ENCODE measurements at regions not wholly inside any gene's neighbourhood (a gene's known extent, or its start where the extent isn't known, plus 50 kb on each side); places are given as distances from the start of the nearest gene placed in this dataset.

DNA sequence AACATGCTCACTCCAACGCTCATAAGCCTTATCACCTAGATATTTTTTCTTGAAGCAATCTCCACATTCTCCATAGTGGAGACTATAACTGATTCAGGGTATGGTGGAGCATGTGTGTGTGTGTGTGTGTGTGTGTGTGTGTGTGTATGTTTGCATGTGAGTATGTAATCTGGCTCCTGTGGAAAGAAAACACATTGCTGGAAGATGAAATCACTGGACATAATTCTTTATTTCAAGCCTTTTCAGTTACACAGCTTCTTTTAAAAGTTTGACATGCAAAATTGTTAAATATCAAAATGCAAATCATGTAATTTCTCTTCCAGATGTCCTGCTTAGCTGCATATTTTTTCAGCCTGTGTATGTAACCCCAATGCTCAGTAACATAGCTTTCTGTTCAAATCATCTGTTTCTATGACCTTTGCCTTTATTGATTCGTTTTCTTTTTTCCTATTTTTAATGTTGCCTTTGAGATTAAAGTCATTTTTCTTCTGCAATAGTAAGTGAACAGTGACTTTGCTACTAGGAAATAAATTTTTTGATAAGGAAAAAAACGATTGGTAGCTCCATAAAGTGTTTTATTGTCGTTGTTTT lies 80.5 kb upstream of the BTG1 start:
- H3K4ac ChIP-seq (ENCODE audit: low read depth, low read length), result no peak overlapping the region
- no peak overlapping the region for H2BK120ac ChIP-seq (ENCODE audit: low read depth, low read length)
- no peaks in the 10 kb centered on the region for H3K36me3 ChIP-seq (ENCODE audit: control insufficient read depth, insufficient read depth, low read length)
- H4K8ac ChIP-seq (ENCODE audit: low read depth, low read length), result no peak overlapping the region
- no peak overlapping the region for H4K5ac ChIP-seq (ENCODE audit: low read length)
- H2AK5ac ChIP-seq (ENCODE audit: low read length), result no peak overlapping the region
- WGBS (ENCODE audit: extremely low coverage, insufficient coverage, low lambda C conversion rate), result no CpG with 5 or more reads among the region's 4 CpGs
- no peak overlapping the region for H3K18ac ChIP-seq (ENCODE audit: low read length)
- H3K56ac ChIP-seq (ENCODE audit: low read length), result no peak overlapping the region
- H2BK5ac ChIP-seq (ENCODE audit: low read length), result no peak overlapping the region
- no peak overlapping the region for H3K4me3 ChIP-seq (ENCODE audit: low read length)
- H3K4me1 ChIP-seq (ENCODE audit: control insufficient read depth, low read depth, low read length), result no peaks in the 10 kb centered on the region
- H3K27me3 ChIP-seq (ENCODE audit: insufficient read depth, low read length, poor library complexity), result no peaks in the 10 kb centered on the region
- H3K79me1 ChIP-seq (ENCODE audit: low read length), result no peaks in the 10 kb centered on the region
- H3K4me2 ChIP-seq (ENCODE audit: low read length), result no peak overlapping the region
- H2BK15ac ChIP-seq (replicated peaks; ENCODE audit: low read depth), result no peak overlapping the region
- H3K23ac ChIP-seq (ENCODE audit: low read length), result no peak overlapping the region
- no peak overlapping the region for H3K27ac ChIP-seq (ENCODE audit: low read depth, low read length)
- no peak for DNase-seq
- no peak overlapping the region for H3K9ac ChIP-seq (ENCODE audit: low read length)
- H3K79me2 ChIP-seq (ENCODE audit: control insufficient read depth, insufficient read depth, low read length), result no peaks in the 10 kb centered on the region

DNA sequence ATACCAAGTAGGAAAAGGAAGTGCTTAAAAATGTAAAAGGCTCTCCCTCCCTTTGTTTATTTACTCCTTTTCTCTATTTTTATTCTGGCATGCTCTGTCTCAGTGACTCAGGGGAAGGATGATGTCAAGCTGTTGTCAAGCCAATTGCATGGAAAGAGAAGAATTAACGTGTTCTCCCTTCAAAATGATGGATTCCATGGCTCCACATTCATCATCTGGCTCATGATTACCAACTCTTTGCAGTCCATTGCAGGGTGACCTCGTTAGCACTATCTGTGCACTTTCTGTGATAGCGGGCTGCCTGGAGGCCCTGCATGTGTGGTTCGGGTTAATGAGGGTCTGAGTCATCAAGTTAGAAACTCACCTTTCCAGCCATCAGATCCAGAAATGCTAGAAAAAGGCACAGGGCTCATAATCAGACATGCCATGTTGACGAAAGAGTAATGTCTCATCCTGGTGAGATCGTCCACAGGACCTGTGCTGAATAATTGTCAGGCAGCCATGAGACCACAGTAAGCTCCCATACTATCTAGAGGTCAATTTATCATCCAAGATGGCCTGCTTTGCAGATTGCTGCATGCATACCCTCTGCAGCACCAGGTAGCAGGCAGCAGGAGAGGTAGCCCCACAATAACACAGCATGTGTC lies 79.2 kb upstream of the BTG1 start:
- H3K79me1 ChIP-seq (ENCODE audit: low read length), result no peaks in the 10 kb centered on the region
- no peak overlapping the region for H3K27ac ChIP-seq (ENCODE audit: low read depth, low read length)
- H3K4me2 ChIP-seq (ENCODE audit: low read length), result no peak overlapping the region
- H4K8ac ChIP-seq (ENCODE audit: low read depth, low read length), result no peak overlapping the region
- no peak overlapping the region for H2BK5ac ChIP-seq (ENCODE audit: low read length)
- DNase-seq, result peak; percentile 31
- H3K18ac ChIP-seq (ENCODE audit: low read length), result no peak overlapping the region
- H3K9ac ChIP-seq (ENCODE audit: low read length), result no peak overlapping the region
- no peak overlapping the region for H3K4ac ChIP-seq (ENCODE audit: low read depth, low read length)
- H2BK120ac ChIP-seq (ENCODE audit: low read depth, low read length), result no peak overlapping the region
- no peaks in the 10 kb centered on the region for H3K27me3 ChIP-seq (ENCODE audit: insufficient read depth, low read length, poor library complexity)
- H3K23ac ChIP-seq (ENCODE audit: low read length), result no peak overlapping the region
- H2AK5ac ChIP-seq (ENCODE audit: low read length), result no peak overlapping the region
- H3K4me1 ChIP-seq (ENCODE audit: control insufficient read depth, low read depth, low read length), result no peaks in the 10 kb centered on the region
- H3K79me2 ChIP-seq (ENCODE audit: control insufficient read depth, insufficient read depth, low read length), result no peaks in the 10 kb centered on the region
- H3K4me3 ChIP-seq (ENCODE audit: low read length), result no peak overlapping the region
- no peak overlapping the region for H4K5ac ChIP-seq (ENCODE audit: low read length)
- no peaks in the 10 kb centered on the region for H3K36me3 ChIP-seq (ENCODE audit: control insufficient read depth, insufficient read depth, low read length)
- H3K56ac ChIP-seq (ENCODE audit: low read length), result no peak overlapping the region
- no peak overlapping the region for H2BK15ac ChIP-seq (replicated peaks; ENCODE audit: low read depth)
- no CpG with 5 or more reads among the region's 6 CpGs for WGBS (ENCODE audit: extremely low coverage, insufficient coverage, low lambda C conversion rate)

DNA sequence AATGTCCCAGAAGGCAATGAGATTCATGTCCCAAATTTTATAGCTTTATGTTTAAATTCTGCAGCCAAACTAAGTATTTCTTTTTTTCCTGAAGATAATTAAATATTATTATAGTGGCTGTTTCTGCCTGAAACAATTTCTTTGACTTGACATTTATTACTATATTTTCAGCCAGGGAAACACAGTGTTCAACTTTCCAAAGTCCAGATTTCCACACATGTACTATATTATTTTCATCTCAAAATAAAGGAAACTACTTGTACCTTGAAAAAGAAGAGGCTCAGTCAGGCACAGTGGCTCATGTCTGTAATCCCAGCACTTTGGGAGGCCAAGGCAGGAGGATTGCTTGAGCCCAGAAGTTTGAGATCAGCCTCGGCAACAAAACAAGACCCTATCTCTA lies 77.8 kb upstream of the BTG1 start:
- no peak overlapping the region for H3K27ac ChIP-seq (ENCODE audit: low read depth, low read length)
- H3K4me1 ChIP-seq (ENCODE audit: control insufficient read depth, low read depth, low read length), result no peaks in the 10 kb centered on the region
- H2BK120ac ChIP-seq (ENCODE audit: low read depth, low read length), result no peak overlapping the region
- no peaks in the 10 kb centered on the region for H3K79me1 ChIP-seq (ENCODE audit: low read length)
- H2AK5ac ChIP-seq (ENCODE audit: low read length), result no peak overlapping the region
- H3K36me3 ChIP-seq (ENCODE audit: control insufficient read depth, insufficient read depth, low read length), result no peaks in the 10 kb centered on the region
- H3K4me3 ChIP-seq (ENCODE audit: low read length), result no peak overlapping the region
- no peak overlapping the region for H2BK5ac ChIP-seq (ENCODE audit: low read length)
- no peaks in the 10 kb centered on the region for H3K27me3 ChIP-seq (ENCODE audit: insufficient read depth, low read length, poor library complexity)
- no peak overlapping the region for H4K8ac ChIP-seq (ENCODE audit: low read depth, low read length)
- H3K23ac ChIP-seq (ENCODE audit: low read length), result no peak overlapping the region
- WGBS (ENCODE audit: extremely low coverage, insufficient coverage, low lambda C conversion rate), result no CpG with 5 or more reads among the region's 1 CpG
- no peak overlapping the region for H4K5ac ChIP-seq (ENCODE audit: low read length)
- no peak overlapping the region for H3K18ac ChIP-seq (ENCODE audit: low read length)
- H3K4me2 ChIP-seq (ENCODE audit: low read length), result no peak overlapping the region
- no peak overlapping the region for H3K4ac ChIP-seq (ENCODE audit: low read depth, low read length)
- H3K56ac ChIP-seq (ENCODE audit: low read length), result no peak overlapping the region
- no peak overlapping the region for H2BK15ac ChIP-seq (replicated peaks; ENCODE audit: low read depth)
- no peak overlapping the region for H3K9ac ChIP-seq (ENCODE audit: low read length)
- DNase-seq, result no peak
- no peaks in the 10 kb centered on the region for H3K79me2 ChIP-seq (ENCODE audit: control insufficient read depth, insufficient read depth, low read length)

DNA sequence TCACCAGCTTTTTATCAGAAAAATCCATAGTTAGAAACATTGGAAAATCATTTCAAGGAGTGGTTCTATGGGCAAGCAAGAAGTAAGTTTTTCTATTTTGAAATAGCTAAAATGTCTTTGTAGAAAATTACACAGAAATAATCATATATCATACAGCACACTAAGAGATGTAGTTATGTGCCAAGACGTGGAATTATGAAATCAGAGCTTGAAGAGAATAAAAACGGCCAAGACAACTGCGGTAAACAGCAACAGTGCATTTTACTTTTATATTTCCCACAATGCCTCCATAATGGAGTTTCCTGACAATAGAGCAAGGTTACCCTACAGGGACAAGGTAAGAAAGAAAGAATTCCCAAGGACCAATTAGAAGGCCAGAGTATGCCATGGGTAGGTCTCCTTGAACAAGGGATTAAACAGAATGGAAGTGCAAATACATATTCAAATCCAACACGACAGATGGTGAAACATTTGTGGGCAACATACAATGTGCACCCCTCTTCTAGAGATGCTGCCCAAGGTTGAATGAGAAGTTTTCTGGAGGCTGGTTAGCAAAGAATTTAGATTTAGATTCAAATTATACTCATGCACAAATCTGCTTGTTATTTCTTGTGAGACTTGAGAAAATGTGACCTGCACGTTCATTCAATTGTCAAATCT lies 76.1 kb upstream of the BTG1 start:
- Histone ChIP-seq H4K8ac (ENCODE audit: low read depth, low read length) (no peak overlapping the region), H3K79me2 (ENCODE audit: control insufficient read depth, insufficient read depth, low read length) (no peaks in the 10 kb centered on the region), H3K4me2 (ENCODE audit: low read length) (no peak overlapping the region), H3K9ac (ENCODE audit: low read length) (no peak overlapping the region), H4K5ac (ENCODE audit: low read length) (no peak overlapping the region), H3K4me1 (ENCODE audit: control insufficient read depth, low read depth, low read length) (no peaks in the 10 kb centered on the region), H3K4me3 (ENCODE audit: low read length) (no peak overlapping the region), H3K27me3 (ENCODE audit: insufficient read depth, low read length, poor library complexity) (no peaks in the 10 kb centered on the region), H3K79me1 (ENCODE audit: low read length) (no peaks in the 10 kb centered on the region), H2BK120ac (ENCODE audit: low read depth, low read length) (no peak overlapping the region), H2BK5ac (ENCODE audit: low read length) (no peak overlapping the region), H3K56ac (ENCODE audit: low read length) (no peak overlapping the region), H2BK15ac (replicated peaks; ENCODE audit: low read depth) (no peak overlapping the region), H3K4ac (ENCODE audit: low read depth, low read length) (no peak overlapping the region), H3K27ac (ENCODE audit: low read depth, low read length) (no peak overlapping the region), H3K18ac (ENCODE audit: low read length) (no peak overlapping the region), H2AK5ac (ENCODE audit: low read length) (no peak overlapping the region), H3K36me3 (ENCODE audit: control insufficient read depth, insufficient read depth, low read length) (no peaks in the 10 kb centered on the region), H3K23ac (ENCODE audit: low read length) (no peak overlapping the region)
- DNase-seq, result no peak
- no CpG with 5 or more reads among the region's 5 CpGs for WGBS (ENCODE audit: extremely low coverage, insufficient coverage, low lambda C conversion rate)

DNA sequence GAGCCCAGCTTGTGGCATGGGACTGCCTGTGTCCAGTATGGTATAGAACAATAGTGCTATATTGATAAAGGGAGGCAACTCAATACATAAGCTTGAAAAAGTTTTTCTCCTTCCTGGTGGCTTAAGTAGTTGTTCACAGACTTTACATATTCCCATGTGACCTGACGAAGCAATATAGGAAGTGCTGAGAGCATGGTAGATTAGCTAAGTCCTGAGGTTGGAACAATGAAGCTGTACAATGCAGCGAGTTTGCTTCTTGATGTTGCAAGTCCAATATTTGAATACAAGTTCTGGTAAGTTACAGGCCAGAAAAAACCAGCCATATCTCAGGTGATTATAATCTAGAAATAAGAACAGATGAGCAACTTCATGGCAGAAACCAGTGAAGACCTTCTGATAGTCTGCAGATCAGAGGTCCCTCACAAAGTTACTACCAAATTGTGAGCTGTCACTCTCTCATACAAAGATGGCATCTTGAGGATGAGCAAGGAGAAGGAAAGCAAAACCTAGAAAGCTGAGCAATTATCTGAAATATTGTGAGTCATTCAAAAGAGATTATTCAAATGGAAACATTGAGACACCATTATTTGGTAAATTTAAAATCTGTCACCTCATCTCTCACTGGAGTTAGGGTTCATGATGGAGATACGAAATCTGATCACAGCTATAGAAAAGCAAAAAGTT lies 72.9 kb upstream of the BTG1 start:
- Histone ChIP-seq H4K8ac (ENCODE audit: low read depth, low read length) (no peak overlapping the region), H3K4ac (ENCODE audit: low read depth, low read length) (no peak overlapping the region), H3K18ac (ENCODE audit: low read length) (no peak overlapping the region), H3K4me2 (ENCODE audit: low read length) (no peak overlapping the region), H3K27ac (ENCODE audit: low read depth, low read length) (no peak overlapping the region), H3K23ac (ENCODE audit: low read length) (no peak overlapping the region), H3K36me3 (ENCODE audit: control insufficient read depth, insufficient read depth, low read length) (no peaks in the 10 kb centered on the region), H3K9ac (ENCODE audit: low read length) (no peak overlapping the region), H4K5ac (ENCODE audit: low read length) (no peak overlapping the region), H2BK120ac (ENCODE audit: low read depth, low read length) (no peak overlapping the region), H3K79me2 (ENCODE audit: control insufficient read depth, insufficient read depth, low read length) (no peaks in the 10 kb centered on the region), H3K79me1 (ENCODE audit: low read length) (no peaks in the 10 kb centered on the region), H2BK15ac (replicated peaks; ENCODE audit: low read depth) (no peak overlapping the region), H3K4me3 (ENCODE audit: low read length) (no peak overlapping the region), H2BK5ac (ENCODE audit: low read length) (no peak overlapping the region), H3K27me3 (ENCODE audit: insufficient read depth, low read length, poor library complexity) (no peaks in the 10 kb centered on the region), H3K4me1 (ENCODE audit: control insufficient read depth, low read depth, low read length) (no peaks in the 10 kb centered on the region), H2AK5ac (ENCODE audit: low read length) (no peak overlapping the region), H3K56ac (ENCODE audit: low read length) (no peak overlapping the region)
- WGBS (ENCODE audit: extremely low coverage, insufficient coverage, low lambda C conversion rate), result no CpG with 5 or more reads among the region's 3 CpGs
- DNase-seq, result no peak
